Gastrocnemius medialis (tissue), 4 donors: ENCODE measurements at regions not wholly inside any gene's neighbourhood (a gene's known extent, or its start where the extent isn't known, plus 50 kb on each side); places are given as distances from the start of the nearest gene placed in this dataset.

Source experiments
- ATAC-seq, 2 donors: fragments of 150-250 bp; one replicate each; pipeline ENCODE4 v1.9.1; 2016
- DNase-seq, 2 donors: peaks; one replicate each; pipeline ENCODE4 v3.0.0-alpha.2; 2019
- H3K27ac ChIP-seq, 4 donors: fragments of 200-600 bp; sonication (generic); 1 replicate in 1 of 4; 2 replicates in 3 of 4; pipeline ENCODE4 v1.5.1; 2016 to 2018; ENCODE audit warnings: mild to moderate bottlenecking in 2 of 4, moderate library complexity in 1 of 4
- H3K27me3 ChIP-seq, 3 donors: fragments of 200-600 bp; sonication (generic) in 2 of 3; 1 replicate in 1 of 3; 2 replicates in 2 of 3; pipeline versions ENCODE4 v1.5.1 to v1.6.0; 2016 to 2019; ENCODE audit warnings: mild to moderate bottlenecking in 1 of 3, moderate library complexity in 1 of 3
- H3K36me3 ChIP-seq, 2 donors: fragments of 200-600 bp; sonication (generic) in 1 of 2; one replicate each; pipeline ENCODE4 v1.5.1; 2017 to 2018
- H3K4me1 ChIP-seq, 2 donors: fragments of 200-600 bp; sonication (generic) in 1 of 2; one replicate each; pipeline ENCODE4 v1.5.1; 2016 to 2017; ENCODE audit warnings: mild to moderate bottlenecking in 2 of 2
- H3K4me3 ChIP-seq, 4 donors: fragments of 200-600 bp; sonication (generic) in 3 of 4; 1 replicate in 1 of 4; 2 replicates in 3 of 4; pipeline ENCODE4 v1.5.1; 2016 to 2019; ENCODE audit warnings: mild to moderate bottlenecking in 2 of 4
- H3K9me3 ChIP-seq, 3 donors: fragments of 200-600 bp; sonication (generic) in 2 of 3; 1 replicate in 1 of 3; 2 replicates in 2 of 3; pipeline ENCODE4 v1.5.1; 2016 to 2019
- CTCF ChIP-seq, 5 experiments: fragments of 450-650 bp in 3 of 5; fragments of 200-600 bp in 2 of 5; sonication (generic) in 2 of 5; IDR thresholded peaks in 4 of 5; conservative IDR thresholded peaks in 1 of 5; 1 replicate in 4 of 5; 2 replicates in 1 of 5; pipeline ENCODE4 v1.5.1; 2016 to 2019; ENCODE audit warnings: antibody characterized with exemption in 5 of 5, mild to moderate bottlenecking in 3 of 5, moderate library complexity in 3 of 5
- POLR2A ChIP-seq, 2 donors: fragments of 450-650 bp; IDR thresholded peaks; one replicate each; pipeline ENCODE4 v1.6.1; 2017; ENCODE audit warnings: antibody characterized with exemption in 2 of 2, mild to moderate bottlenecking in 2 of 2, moderate library complexity in 2 of 2
- in situ Hi-C, 4 donors: fragments of 200-750 bp; cut with MboI; loops; one replicate each; pipeline versions ENCODE4 v1.15.0 to v1.8.0; 2017; ENCODE audit warnings: low sequenced_read_pairs in 4 of 4
- intact Hi-C: fragments of 100-400 bp; cut with DNase I; formaldehyde crosslinking; loops from one replicate; pipeline ENCODE4 v1.15.1; 2023; ENCODE audit warnings: low total_unique reads

- DNase-seq (no peak), ATAC-seq (no peak)
- no peaks in the 10 kb centered on the region for H3K27me3 ChIP-seq
- intact Hi-C loops (no loop called here), in situ Hi-C loops (loop anchor here (10.0 to 25.0 kb wide), 6 partner anchors 123 to 786 kb away; no protein-coding TSS in a partner anchor)
- no peaks in the 10 kb centered on the region for H3K36me3 ChIP-seq
- H3K4me1 ChIP-seq: peaks cover 6 to 14% of the 10 kb centered on the region in 2 donors
- H3K4me3 ChIP-seq: no peak overlapping the region
- H3K9me3 ChIP-seq: no peaks in the 10 kb centered on the region
- no peak overlapping the region for H3K27ac ChIP-seq
- no peak for TF ChIP-seq CTCF (IDR thresholded peaks at IDR 0.05 in 4 of 5, conservative IDR thresholded peaks at IDR 0.05 in 1 of 5)
- no peak for TF ChIP-seq POLR2A (IDR thresholded peaks at IDR 0.05)
Observed at GRCh38 chr2:71801556-71801955, 346.1 kb downstream of the CYP26B1 start.

- no peak for ATAC-seq
- Histone ChIP-seq H3K4me3 (no peak overlapping the region), H3K27ac (no peak overlapping the region), H3K4me1 (peaks cover 6 to 14% of the 10 kb centered on the region in 2 donors), H3K9me3 (no peaks in the 10 kb centered on the region), H3K27me3 (no peaks in the 10 kb centered on the region), H3K36me3 (no peaks in the 10 kb centered on the region)
- DNase-seq: no peak
- intact Hi-C loops (no loop called here), in situ Hi-C loops (loop anchor here (10.0 to 25.0 kb wide), 6 partner anchors 124 to 786 kb away; no protein-coding TSS in a partner anchor)
- TF ChIP-seq CTCF (IDR thresholded peaks at IDR 0.05 in 4 of 5, conservative IDR thresholded peaks at IDR 0.05 in 1 of 5) (no peak), POLR2A (IDR thresholded peaks at IDR 0.05) (no peak)
Observed at GRCh38 chr2:71800851-71801250, 346.8 kb downstream of the CYP26B1 start.

- Histone ChIP-seq H3K27ac (no peak overlapping the region), H3K9me3 (no peaks in the 10 kb centered on the region), H3K4me3 (no peak overlapping the region), H3K4me1 (peaks cover 6 to 14% of the 10 kb centered on the region in 2 donors), H3K36me3 (no peaks in the 10 kb centered on the region), H3K27me3 (no peaks in the 10 kb centered on the region)
- intact Hi-C loops: no loop called here
- TF ChIP-seq CTCF (IDR thresholded peaks at IDR 0.05 in 4 of 5, conservative IDR thresholded peaks at IDR 0.05 in 1 of 5): no peak
- no peak for TF ChIP-seq POLR2A (IDR thresholded peaks at IDR 0.05)
- in situ Hi-C loops: loop anchor here (10.0 to 25.0 kb wide), 6 partner anchors 125 to 787 kb away; no protein-coding TSS in a partner anchor
- no peak for ATAC-seq
- DNase-seq: no peak
Observed at GRCh38 chr2:71800106-71800809, 346.9 kb downstream of the DYSF start.

GRCh38 chr2:71799013-71799575 lies 345.7 kb downstream of the DYSF start:
- H3K27ac ChIP-seq: no peak overlapping the region
- in situ Hi-C loops (loop anchor here in 3 of 4 donors (25.0 kb wide), 1 partner anchor 187 kb away; no protein-coding TSS in a partner anchor), intact Hi-C loops (loop anchor here (2.0 kb wide), 1 partner anchor 110 kb away; no protein-coding TSS in a partner anchor)
- peaks cover 6 to 14% of the 10 kb centered on the region in 2 donors for H3K4me1 ChIP-seq
- H3K27me3 ChIP-seq: no peaks in the 10 kb centered on the region
- no peaks in the 10 kb centered on the region for H3K36me3 ChIP-seq
- ATAC-seq: no peak
- DNase-seq: no peak
- no peak overlapping the region for H3K4me3 ChIP-seq
- no peaks in the 10 kb centered on the region for H3K9me3 ChIP-seq
- TF ChIP-seq POLR2A (IDR thresholded peaks at IDR 0.05) (no peak), CTCF (IDR thresholded peaks at IDR 0.05 in 4 of 5, conservative IDR thresholded peaks at IDR 0.05 in 1 of 5) (no peak)
